ENCODE measurements at regions not wholly inside any gene's neighbourhood (a gene's known extent, or its start where the extent isn't known, plus 50 kb on each side); places are given as distances from the start of the nearest gene placed in this dataset.

DNA sequence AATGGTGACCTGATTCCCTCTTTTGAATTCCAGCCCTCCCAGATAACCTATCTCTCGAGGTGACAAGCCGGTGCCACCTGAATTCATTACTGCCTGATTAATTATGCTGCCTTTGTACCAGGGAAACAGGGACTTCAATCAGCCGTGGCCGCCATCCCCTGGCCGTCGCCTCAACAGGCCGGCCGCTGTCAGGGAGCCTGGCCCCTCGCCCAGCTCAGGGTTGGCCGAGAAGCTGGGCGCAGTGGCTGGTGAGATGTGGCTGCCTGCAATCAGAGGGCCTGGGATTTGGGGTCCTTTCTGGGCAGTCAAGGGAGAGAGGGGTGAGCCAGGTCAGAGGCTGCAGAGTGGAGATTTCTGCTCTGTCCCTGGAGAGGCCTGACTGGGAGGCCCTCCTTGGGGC is 91.2 kb downstream of the KCTD15 start:
- Mint-ChIP-seq H3K4me3 (no peak overlapping the region), H3K27ac (no peak overlapping the region), H3K27me3 (peaks cover 4% of the 10 kb centered on the region), H3K4me1 (ENCODE audit: low read depth) (peaks cover 6% of the 10 kb centered on the region), H3K36me3 (no peaks in the 10 kb centered on the region), H3K9me3 (ENCODE audit: low read depth) (no peaks in the 10 kb centered on the region)

DNA sequence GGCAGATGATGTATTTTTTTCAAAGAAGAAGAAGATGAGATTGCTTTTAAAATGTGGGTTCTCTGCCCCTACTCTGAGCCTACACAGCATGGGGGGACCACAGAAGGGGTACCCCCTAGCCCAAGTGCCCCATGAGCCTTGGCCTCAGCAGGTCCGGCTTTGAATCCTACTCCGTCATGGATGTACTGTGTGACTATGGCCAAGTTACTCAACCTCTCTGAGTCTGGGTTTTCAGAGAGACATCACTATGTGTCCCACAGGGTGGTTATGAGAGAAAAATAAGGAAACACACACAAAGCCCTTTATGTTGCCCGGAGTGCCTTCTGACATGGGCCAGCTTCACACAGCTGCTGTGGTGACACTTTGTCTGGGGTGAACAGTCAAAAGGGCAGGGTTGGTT is 92.0 kb downstream of the KCTD15 start:
- Mint-ChIP-seq H3K27ac (no peak overlapping the region), H3K27me3 (peaks cover 2% of the 10 kb centered on the region), H3K36me3 (no peaks in the 10 kb centered on the region), H3K9me3 (ENCODE audit: low read depth) (no peaks in the 10 kb centered on the region), H3K4me3 (no peak overlapping the region), H3K4me1 (ENCODE audit: low read depth) (peaks cover 6% of the 10 kb centered on the region)

DNA sequence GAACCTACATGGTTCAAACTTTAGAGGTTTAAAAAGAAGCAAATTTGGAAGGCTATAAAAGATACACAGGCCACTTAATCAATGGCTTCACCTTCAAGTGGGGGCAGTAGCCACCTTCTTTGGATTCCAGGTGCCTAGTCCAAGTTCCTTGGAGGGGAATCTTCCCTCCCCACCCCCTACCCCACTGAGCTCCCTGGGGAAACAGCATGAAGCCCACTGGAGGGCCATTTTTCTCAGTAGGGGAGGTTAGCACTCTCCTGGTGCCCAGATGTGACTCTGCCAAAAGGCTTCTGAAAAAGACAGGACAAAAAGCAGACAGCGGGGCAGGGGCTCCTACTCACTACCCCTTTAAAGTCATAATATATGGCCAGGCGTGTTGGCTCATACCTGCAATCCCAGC is 93.9 kb downstream of the KCTD15 start:
- Mint-ChIP-seq H3K27ac (no peak overlapping the region), H3K27me3 (peaks cover 5% of the 10 kb centered on the region), H3K4me1 (ENCODE audit: low read depth) (no peaks in the 10 kb centered on the region), H3K9me3 (ENCODE audit: low read depth) (no peaks in the 10 kb centered on the region), H3K4me3 (no peak overlapping the region), H3K36me3 (no peaks in the 10 kb centered on the region)

DNA sequence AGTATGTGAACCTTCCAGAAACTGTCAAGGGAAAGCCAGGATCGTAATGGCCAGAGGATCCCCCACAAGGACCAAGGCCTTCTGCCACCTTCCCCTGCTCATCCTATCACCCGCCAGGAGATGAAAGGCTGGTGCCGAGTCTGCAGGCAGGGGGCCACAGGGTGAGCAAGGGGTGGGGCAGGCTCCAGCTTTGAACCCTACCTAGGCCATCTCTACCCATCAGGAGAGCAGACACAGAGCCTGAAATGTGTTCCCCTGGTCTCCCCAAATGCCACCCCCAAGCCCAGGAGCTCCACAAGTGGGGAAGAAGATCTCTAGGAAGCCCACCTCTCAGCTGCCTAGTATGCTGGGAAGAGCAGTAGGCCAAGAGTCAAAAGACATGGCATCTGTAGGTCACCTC is 95.1 kb downstream of the KCTD15 start:
- no peak overlapping the region for H3K27ac Mint-ChIP-seq
- no peak overlapping the region for H3K4me3 Mint-ChIP-seq
- no peaks in the 10 kb centered on the region for H3K36me3 Mint-ChIP-seq
- peaks cover 5% of the 10 kb centered on the region for H3K27me3 Mint-ChIP-seq
- H3K4me1 Mint-ChIP-seq (ENCODE audit: low read depth) = no peaks in the 10 kb centered on the region
- H3K9me3 Mint-ChIP-seq (ENCODE audit: low read depth) = no peaks in the 10 kb centered on the region

DNA sequence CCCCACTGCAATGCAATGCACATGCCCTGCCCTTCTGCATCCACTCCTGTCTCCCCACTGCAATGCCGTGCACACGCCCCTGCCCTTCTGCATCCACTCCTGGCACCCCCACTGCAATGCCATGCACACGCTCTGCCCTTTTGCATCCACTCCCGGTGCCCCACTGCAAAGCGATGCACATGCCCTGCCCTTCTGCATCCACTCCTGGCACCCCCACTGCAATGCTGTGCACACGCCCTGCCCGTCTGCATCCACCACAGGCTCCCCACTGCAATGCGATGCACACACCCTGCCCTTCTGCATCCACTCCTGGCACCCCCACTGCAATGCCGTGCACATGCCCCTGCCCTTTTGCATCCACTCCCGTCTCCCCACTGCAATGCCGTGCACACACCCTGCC is 98.1 kb downstream of the KCTD15 start:
- no peak overlapping the region for H3K4me3 Mint-ChIP-seq
- H3K36me3 Mint-ChIP-seq = no peaks in the 10 kb centered on the region
- peaks cover 5% of the 10 kb centered on the region for H3K27me3 Mint-ChIP-seq
- no peak overlapping the region for H3K27ac Mint-ChIP-seq
- H3K9me3 Mint-ChIP-seq (ENCODE audit: low read depth) = peaks cover 4% of the 10 kb centered on the region
- H3K4me1 Mint-ChIP-seq (ENCODE audit: low read depth) = no peaks in the 10 kb centered on the region

DNA sequence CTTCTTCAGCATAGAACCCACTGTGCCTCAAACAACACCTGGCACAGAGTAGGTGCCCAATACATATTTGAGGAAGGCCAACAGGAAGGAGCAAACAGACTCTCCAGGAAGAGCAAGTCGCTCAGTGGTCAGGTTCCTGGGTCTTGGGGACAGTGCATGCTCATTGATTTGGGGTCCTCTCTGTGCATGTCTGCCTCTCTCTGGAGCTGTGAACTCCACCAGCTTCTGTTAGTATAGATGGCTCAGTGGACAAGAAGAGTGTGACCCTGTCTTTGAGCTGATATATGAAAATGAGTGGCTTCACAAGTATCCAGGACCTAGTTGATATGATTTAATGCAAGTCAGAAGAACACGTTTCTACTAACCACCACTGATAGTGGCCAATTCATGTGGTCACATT is 98.7 kb downstream of the KCTD15 start:
- Mint-ChIP-seq H3K27ac (no peak overlapping the region), H3K27me3 (peaks cover 9% of the 10 kb centered on the region), H3K4me3 (no peak overlapping the region), H3K36me3 (no peaks in the 10 kb centered on the region), H3K9me3 (ENCODE audit: low read depth) (peaks cover 4% of the 10 kb centered on the region), H3K4me1 (ENCODE audit: low read depth) (no peaks in the 10 kb centered on the region)

DNA sequence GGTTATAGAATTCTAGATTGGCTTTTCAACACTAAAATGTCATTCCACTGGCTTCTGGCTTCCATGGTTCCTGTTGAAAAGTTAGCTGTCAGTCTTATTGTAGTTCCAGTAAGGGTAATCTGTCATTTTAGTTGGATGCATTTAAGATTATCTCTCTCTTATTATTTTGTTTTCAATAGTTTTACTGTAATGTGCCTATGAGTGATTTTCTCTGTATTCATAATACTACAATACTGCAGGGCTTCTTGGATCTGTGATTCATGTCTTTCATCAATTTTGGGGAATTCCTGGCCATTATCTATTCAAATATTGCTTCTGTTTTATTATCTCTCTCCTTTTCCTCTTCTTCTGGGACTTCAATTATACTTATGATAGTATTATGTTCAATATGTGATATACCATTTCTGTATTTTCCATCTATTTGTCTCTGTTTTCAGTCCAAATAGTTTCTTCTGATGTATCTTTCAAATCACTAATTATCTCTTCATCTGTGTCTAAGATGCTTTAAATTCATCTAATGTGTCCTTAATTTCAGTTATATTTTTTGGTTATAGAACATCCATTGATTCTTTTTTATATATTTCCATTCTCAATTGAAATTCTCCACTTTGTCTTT is 101.5 kb downstream of the KCTD15 start:
- Mint-ChIP-seq H3K4me1 (ENCODE audit: low read depth) (no peaks in the 10 kb centered on the region), H3K9me3 (ENCODE audit: low read depth) (peaks cover 4% of the 10 kb centered on the region), H3K36me3 (no peaks in the 10 kb centered on the region), H3K4me3 (no peak overlapping the region), H3K27ac (no peak overlapping the region), H3K27me3 (peaks cover 18% of the 10 kb centered on the region)

DNA sequence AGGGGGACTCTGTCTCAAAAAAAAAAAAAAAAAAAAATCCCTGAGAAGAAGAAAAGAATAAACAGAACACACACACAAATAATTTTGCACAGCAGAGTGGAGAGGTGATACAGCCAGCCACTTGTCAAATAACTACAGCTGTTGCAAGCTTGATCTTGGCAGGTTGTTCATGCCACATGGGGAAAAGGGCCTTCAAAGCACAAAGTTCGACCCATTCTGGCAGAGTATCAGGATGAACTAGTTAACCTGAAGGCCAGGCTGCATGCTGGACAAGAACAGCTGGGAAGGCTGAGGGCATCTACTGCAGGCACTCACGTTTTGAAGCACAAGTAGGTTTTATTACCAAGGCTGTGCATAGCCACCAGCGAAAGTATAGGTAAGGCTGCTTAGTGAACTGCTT is 104.1 kb downstream of the KCTD15 start:
- H3K36me3 Mint-ChIP-seq = no peaks in the 10 kb centered on the region
- peaks cover 24% of the 10 kb centered on the region for H3K27me3 Mint-ChIP-seq
- peaks cover 5% of the 10 kb centered on the region for H3K4me1 Mint-ChIP-seq (ENCODE audit: low read depth)
- H3K4me3 Mint-ChIP-seq = no peak overlapping the region
- no peak overlapping the region for H3K27ac Mint-ChIP-seq
- H3K9me3 Mint-ChIP-seq (ENCODE audit: low read depth) = peaks cover 4% of the 10 kb centered on the region

DNA sequence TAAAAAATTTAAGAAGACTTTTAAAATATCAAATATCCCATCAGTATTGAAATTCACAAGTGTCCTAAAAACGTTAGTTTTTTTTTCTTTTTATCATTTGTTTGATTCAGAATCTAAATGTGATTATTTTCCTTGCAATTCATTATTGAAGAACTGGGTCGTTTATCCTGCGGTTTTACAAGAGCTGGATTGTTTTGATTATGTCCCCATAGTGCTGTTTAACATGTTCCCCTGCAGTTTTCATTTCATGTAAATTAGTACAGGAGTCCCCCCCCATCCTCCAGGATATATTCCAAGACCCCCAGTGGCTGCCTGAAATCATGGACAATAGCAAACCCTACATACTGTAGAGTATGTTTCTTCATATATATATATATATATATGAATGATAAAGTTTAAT is 105.7 kb downstream of the KCTD15 start:
- no peaks in the 10 kb centered on the region for H3K36me3 Mint-ChIP-seq
- H3K4me1 Mint-ChIP-seq (ENCODE audit: low read depth) = peaks cover 9% of the 10 kb centered on the region
- peaks cover 4% of the 10 kb centered on the region for H3K9me3 Mint-ChIP-seq (ENCODE audit: low read depth)
- no peak overlapping the region for H3K4me3 Mint-ChIP-seq
- no peak overlapping the region for H3K27ac Mint-ChIP-seq
- peaks cover 29% of the 10 kb centered on the region for H3K27me3 Mint-ChIP-seq

DNA sequence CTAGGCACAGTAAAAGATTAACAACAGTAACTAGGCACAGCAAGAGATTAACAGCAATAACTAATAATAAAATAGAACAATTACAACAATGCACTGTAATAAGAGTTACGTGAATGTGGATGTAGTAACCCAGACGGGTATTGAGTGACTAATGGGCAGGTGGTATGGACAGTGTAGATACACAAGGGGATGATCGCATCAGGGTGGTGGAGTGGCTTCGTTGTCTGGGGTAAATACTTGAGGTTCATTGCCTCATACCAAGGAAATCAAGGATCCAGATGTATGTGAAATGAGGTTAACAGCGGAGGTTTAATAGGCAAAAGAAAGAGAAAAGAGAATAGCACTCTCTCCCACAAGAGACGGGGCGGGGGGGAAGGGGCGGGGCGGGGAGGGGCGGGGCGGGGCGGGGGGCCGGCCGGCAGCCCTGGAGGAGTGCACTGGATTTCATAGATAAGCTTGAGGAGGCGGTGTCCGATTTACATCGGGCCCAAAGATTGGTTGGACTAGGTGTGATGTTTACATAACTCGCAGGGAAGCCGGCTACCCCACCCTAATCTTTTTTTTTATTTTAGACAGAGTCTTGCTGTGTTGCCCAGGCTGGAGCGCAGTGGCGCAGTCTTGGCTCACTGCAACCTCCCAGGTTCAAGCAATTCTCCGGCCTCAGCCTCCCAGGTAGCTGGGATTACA is 106.3 kb downstream of the KCTD15 start:
- peaks cover 10% of the 10 kb centered on the region for H3K4me1 Mint-ChIP-seq (ENCODE audit: low read depth)
- no peak overlapping the region for H3K4me3 Mint-ChIP-seq
- H3K27me3 Mint-ChIP-seq = peaks cover 32% of the 10 kb centered on the region

DNA sequence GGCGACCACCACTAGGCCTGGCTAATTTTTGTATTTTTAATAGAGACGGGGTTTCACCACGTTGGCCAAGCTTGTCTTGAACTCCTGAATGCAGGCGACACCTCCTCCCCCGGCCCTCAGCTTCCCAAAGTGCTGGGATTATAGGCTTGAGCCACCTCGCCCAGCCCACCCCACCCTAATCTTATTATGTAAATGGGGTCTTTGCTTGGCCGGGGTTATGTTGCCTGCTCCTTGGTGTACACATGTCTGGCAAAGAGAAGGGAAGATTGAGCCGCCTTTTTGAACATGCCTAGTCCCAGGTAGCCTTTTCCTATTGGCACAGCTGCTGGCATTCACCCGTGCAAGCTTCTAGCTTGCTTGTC is 106.8 kb downstream of the KCTD15 start:
- H3K4me3 Mint-ChIP-seq = no peak overlapping the region
- H3K9me3 Mint-ChIP-seq (ENCODE audit: low read depth) = peaks cover 4% of the 10 kb centered on the region
- peaks cover 10% of the 10 kb centered on the region for H3K4me1 Mint-ChIP-seq (ENCODE audit: low read depth)
- no peaks in the 10 kb centered on the region for H3K36me3 Mint-ChIP-seq
- peaks cover 37% of the 10 kb centered on the region for H3K27me3 Mint-ChIP-seq
- no peak overlapping the region for H3K27ac Mint-ChIP-seq

More for the DNA sequence above, 106.3 kb downstream of the KCTD15 start:
- Mint-ChIP-seq H3K36me3 (no peaks in the 10 kb centered on the region), H3K9me3 (ENCODE audit: low read depth) (peaks cover 4% of the 10 kb centered on the region), H3K27ac (no peak overlapping the region)

DNA sequence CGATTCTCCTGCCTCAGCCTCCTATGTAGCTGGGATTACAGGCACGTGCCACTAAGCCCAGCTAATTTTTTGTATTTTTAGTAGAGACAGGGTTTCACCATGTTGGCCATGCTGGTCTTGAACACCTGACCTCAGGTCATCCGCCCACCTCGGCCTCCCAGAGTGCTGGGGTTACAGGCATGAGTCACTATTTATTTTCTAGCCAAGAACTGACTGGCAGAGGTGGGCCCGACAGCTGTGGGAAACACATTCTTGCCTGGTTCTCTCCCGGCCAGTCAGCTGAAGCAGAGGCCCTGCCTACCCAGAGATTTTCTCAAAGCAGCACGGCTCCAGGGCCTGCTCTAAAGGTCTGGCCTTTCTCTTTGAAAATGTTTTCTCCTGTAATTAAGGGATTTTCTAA is 108.0 kb downstream of the KCTD15 start:
- no peak overlapping the region for H3K4me3 Mint-ChIP-seq
- H3K9me3 Mint-ChIP-seq (ENCODE audit: low read depth) = no peaks in the 10 kb centered on the region
- H3K27me3 Mint-ChIP-seq = peaks cover 46% of the 10 kb centered on the region
- H3K27ac Mint-ChIP-seq = no peak overlapping the region
- no peaks in the 10 kb centered on the region for H3K36me3 Mint-ChIP-seq
- peaks cover 10% of the 10 kb centered on the region for H3K4me1 Mint-ChIP-seq (ENCODE audit: low read depth)

DNA sequence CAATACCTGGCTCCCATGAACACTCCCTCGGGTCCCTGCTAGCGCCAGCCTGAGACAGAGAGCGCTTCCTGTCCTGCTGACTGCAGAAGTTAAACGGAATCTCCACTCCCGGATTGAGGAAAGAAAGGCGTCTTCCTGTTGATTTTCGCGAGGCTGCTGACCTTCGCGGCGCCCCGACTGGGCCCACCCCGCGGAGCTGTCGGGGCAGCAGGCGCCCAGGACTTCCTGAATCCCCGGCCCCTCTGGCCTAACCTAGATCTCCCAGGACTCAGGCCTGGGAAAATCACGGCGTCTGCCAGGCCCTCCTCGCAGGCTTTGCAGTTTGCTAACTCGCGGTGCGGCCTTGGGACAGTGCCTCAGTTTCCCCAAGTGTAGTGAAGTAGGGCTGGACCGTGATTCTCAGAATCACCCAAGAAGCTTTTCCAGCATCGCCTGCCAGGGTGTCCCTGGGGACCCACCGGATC is 108.8 kb downstream of the KCTD15 start:
- H3K27ac Mint-ChIP-seq = no peak overlapping the region
- H3K9me3 Mint-ChIP-seq (ENCODE audit: low read depth) = no peaks in the 10 kb centered on the region
- no peaks in the 10 kb centered on the region for H3K36me3 Mint-ChIP-seq
- peak overlapping the region; percentile 77 for H3K4me3 Mint-ChIP-seq
- peaks cover 10% of the 10 kb centered on the region for H3K4me1 Mint-ChIP-seq (ENCODE audit: low read depth)
- H3K27me3 Mint-ChIP-seq = peaks cover 43% of the 10 kb centered on the region

DNA sequence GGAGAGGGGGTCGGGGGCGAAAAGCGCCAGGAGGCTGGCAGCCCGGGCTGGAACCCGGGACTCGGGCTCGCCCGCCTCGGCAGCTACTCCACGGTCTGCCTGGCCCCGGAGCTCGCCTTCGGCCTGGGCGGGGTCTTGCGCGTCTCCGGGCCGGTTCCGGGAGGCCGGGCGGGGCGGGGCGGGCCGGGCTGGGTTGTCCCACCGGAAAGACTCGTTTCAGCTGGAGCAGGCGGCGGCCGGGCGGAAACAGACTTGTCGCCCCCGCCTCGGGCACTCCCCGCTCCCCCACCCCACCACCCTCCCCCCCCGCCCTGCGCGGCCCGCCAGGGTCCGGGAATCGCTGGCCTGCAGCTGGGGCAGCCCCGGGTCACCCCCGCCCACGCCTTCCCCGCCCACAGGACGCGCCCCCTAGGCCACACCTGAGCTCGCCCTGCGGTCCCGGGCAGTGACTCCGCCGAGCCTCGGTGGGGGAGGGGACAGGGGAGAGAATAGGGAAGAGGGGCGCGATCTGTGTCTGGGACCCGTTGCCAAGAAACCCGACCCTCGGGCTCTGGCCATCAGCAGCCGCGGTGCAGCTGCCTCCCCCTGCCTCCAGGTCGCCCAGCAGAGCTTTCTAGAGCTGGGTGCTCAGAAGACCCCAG is 109.4 kb downstream of the KCTD15 start:
- Mint-ChIP-seq H3K27ac (no peak overlapping the region), H3K4me3 (peak overlapping the region; percentile 77), H3K4me1 (ENCODE audit: low read depth) (peaks cover 10% of the 10 kb centered on the region), H3K36me3 (no peaks in the 10 kb centered on the region), H3K27me3 (peaks cover 41% of the 10 kb centered on the region), H3K9me3 (ENCODE audit: low read depth) (no peaks in the 10 kb centered on the region)

DNA sequence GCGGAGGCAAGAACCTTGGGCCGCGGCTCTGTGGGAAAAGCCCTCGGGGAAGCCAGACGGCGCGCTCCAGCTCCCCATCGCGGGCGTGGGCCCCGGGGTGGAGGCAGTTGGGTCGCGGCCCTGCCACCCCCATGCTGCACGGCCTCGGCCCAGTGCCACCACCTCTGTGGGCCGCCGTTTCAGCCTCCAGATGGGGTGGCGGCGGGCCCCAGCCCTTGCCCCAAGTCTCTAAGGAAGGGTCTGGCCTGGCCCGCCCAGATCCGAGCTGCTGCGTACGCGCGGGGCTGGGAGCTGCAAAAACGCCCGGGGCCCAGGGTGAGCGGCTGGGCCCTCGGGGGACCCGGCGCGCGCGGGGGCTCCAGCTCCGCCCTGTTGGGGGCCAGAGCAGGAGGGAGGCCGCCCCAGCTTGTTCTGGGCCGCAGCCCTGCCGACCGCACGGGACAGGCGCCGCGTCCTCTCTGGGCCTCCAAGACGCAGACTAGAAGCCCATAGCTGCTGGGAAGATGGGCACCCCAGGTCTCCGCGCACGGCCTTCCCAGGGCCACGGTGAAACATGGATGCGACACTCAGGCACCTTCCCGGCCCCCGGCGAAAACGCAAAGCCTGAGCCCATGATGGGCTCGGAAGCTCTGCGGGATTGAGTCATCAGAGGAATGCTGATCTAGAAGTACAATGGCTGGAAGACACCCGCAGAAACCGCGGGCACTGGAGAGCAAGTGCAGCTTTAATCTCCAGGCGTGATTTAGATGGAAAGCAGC is 110.1 kb downstream of the KCTD15 start:
- Mint-ChIP-seq H3K27ac (no peak overlapping the region), H3K27me3 (peaks cover 40% of the 10 kb centered on the region), H3K36me3 (no peaks in the 10 kb centered on the region), H3K4me3 (peak overlapping the region; percentile 17), H3K4me1 (ENCODE audit: low read depth) (peaks cover 10% of the 10 kb centered on the region), H3K9me3 (ENCODE audit: low read depth) (no peaks in the 10 kb centered on the region)

Data from activated naive CD8-positive, alpha-beta T cell (primary cell).